Esophagus muscularis mucosa (tissue), 4 donors: ENCODE measurements at regions not wholly inside any gene's neighbourhood (a gene's known extent, or its start where the extent isn't known, plus 50 kb on each side); places are given as distances from the start of the nearest gene placed in this dataset.
"Not testable (repeated sequence)": the region's sequence is repeated elsewhere in the genome, so short reads cannot be mapped to it uniquely, and the experiment has no call there.

ENCODE experiments used
- EP300 ChIP-seq: sonication (generic); formaldehyde crosslinking; IDR thresholded peaks from one replicate; pipeline ENCODE4 v1.6.1; 2017; ENCODE audit warnings: antibody characterized with exemption
- POLR2A ChIP-seq: fragments of 450-650 bp; IDR thresholded peaks from one replicate; pipeline ENCODE4 v1.6.1; 2017; ENCODE audit warnings: antibody characterized with exemption, moderate library complexity, mild to moderate bottlenecking, low read depth
- POLR2AphosphoS5 ChIP-seq, 2 donors: sonication (generic); formaldehyde crosslinking; IDR thresholded peaks; one replicate each; pipeline ENCODE4 v1.6.1; 2017; ENCODE audit warnings: antibody characterized with exemption in 2 of 2
- TF ChIP-seq, protein P1 (sequence below), 3 experiments: fragments of 200-600 bp in 2 of 3; fragments of 450-650 bp in 1 of 3; sonication (generic) in 2 of 3; IDR thresholded peaks; one replicate each; pipeline ENCODE4 v1.5.1; 2017 to 2019; ENCODE audit warnings: antibody characterized with exemption in 3 of 3, mild to moderate bottlenecking in 2 of 3, moderate library complexity in 1 of 3

DNA sequence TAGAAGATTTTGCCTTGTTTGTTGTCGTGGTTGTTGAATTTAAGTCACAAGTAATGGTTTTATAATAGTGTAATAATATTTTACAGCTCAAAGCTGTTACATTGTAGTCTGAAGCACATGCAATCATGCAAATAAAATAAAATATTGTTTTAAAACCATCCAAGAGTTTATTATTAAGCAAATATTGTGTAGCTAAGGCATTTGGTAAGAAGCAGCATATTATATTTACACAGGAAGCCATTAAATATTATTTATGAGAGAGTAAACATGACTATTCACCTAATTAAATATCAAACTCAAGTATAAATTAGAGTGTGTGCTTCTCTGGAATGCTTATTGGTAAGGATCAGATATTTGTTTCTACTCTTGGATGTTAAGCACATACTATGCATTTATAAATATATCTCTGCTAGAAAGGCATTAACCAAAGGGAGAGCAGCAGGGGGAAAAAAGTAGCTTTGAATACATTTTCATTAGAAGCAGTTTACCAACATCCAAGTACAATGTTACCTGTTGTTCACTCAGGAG lies 431.5 kb upstream of the FAM174A start:
- TF ChIP-seq, protein P1, sequence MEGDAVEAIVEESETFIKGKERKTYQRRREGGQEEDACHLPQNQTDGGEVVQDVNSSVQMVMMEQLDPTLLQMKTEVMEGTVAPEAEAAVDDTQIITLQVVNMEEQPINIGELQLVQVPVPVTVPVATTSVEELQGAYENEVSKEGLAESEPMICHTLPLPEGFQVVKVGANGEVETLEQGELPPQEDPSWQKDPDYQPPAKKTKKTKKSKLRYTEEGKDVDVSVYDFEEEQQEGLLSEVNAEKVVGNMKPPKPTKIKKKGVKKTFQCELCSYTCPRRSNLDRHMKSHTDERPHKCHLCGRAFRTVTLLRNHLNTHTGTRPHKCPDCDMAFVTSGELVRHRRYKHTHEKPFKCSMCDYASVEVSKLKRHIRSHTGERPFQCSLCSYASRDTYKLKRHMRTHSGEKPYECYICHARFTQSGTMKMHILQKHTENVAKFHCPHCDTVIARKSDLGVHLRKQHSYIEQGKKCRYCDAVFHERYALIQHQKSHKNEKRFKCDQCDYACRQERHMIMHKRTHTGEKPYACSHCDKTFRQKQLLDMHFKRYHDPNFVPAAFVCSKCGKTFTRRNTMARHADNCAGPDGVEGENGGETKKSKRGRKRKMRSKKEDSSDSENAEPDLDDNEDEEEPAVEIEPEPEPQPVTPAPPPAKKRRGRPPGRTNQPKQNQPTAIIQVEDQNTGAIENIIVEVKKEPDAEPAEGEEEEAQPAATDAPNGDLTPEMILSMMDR (IDR thresholded peaks at IDR 0.05), result not testable (repeated sequence)
- not testable (repeated sequence) for TF ChIP-seq POLR2A; EP300; POLR2AphosphoS5 (IDR thresholded peaks at IDR 0.05)
